ENCODE measurements at regions not wholly inside any gene's neighbourhood (a gene's known extent, or its start where the extent isn't known, plus 50 kb on each side); places are given as distances from the start of the nearest gene placed in this dataset.
"Not testable (repeated sequence)": the region's sequence is repeated elsewhere in the genome, so short reads cannot be mapped to it uniquely, and the experiment has no call there.

DNA sequence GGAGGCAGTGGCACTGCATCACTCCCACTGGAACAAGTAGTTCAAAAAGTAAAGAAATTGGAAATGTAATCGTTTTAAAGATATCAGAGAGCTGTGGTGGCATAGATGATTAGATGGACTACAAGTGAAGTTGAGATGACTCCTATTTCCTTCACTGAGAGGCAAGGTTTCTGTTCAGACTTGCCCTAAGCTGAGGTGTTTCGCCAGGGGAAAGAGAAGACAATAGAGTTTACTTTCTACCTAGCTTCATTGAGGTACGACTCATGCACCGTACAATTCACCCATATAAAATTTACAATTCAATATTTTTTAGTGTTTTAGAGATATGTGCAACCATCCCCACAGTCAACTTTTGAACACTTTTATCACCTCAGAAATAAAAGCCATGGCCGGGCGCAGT, 1487.2 kb downstream of the SPATA31A7 start:
- H3K9ac ChIP-seq (ENCODE audit: low read depth, low read length, poor library complexity); H3K36me3 ChIP-seq (replicated peaks in 1 of 2; ENCODE audit: control insufficient read depth in 2 of 2, insufficient read depth in 2 of 2, low read length in 2 of 2); H2BK15ac ChIP-seq (ENCODE audit: low read length); H3K4ac ChIP-seq (ENCODE audit: low read length); H2BK120ac ChIP-seq (ENCODE audit: low read depth, low read length); H3K23ac ChIP-seq (ENCODE audit: low read depth, low read length, poor library complexity); H3K4me1 ChIP-seq (ENCODE audit: control insufficient read depth in 2 of 2, insufficient read depth in 1 of 2, low read depth in 1 of 2, low read length in 2 of 2); H2BK12ac ChIP-seq (ENCODE audit: low read length); H3K27ac ChIP-seq (replicated peaks; ENCODE audit: low read length); DNase-seq (ENCODE audit: low spot score); H2AK5ac ChIP-seq (ENCODE audit: low read depth, low read length); H3K18ac ChIP-seq (ENCODE audit: low read length); H3K14ac ChIP-seq (ENCODE audit: low read length); H3K27me3 ChIP-seq (ENCODE audit: control insufficient read depth in 3 of 3, insufficient read depth in 3 of 3, low read depth in 1 of 3, low read length in 3 of 3); H2AFZ ChIP-seq (ENCODE audit: low read length); H3K4me3 ChIP-seq (ENCODE audit: low read length in 2 of 2); H3K4me2 ChIP-seq (ENCODE audit: insufficient read depth, low read length, poor library complexity, severe bottlenecking); H4K8ac ChIP-seq (ENCODE audit: low read depth, low read length); H2BK5ac ChIP-seq (ENCODE audit: low read length); H4K91ac ChIP-seq (ENCODE audit: low read depth, low read length, poor library complexity); H3K79me1 ChIP-seq (ENCODE audit: low read depth, low read length); H3K9me3 ChIP-seq (replicated peaks in 1 of 2; ENCODE audit: control insufficient read depth in 2 of 2, insufficient read depth in 1 of 2, low read depth in 1 of 2, low read length in 2 of 2): not testable (repeated sequence)
- no CpG with 5 or more reads among the region's 6 CpGs for WGBS, 2 donors (ENCODE audit: extremely low coverage in 2 of 2, insufficient read length in 2 of 2, insufficient replicate concordance in 1 of 2)

DNA sequence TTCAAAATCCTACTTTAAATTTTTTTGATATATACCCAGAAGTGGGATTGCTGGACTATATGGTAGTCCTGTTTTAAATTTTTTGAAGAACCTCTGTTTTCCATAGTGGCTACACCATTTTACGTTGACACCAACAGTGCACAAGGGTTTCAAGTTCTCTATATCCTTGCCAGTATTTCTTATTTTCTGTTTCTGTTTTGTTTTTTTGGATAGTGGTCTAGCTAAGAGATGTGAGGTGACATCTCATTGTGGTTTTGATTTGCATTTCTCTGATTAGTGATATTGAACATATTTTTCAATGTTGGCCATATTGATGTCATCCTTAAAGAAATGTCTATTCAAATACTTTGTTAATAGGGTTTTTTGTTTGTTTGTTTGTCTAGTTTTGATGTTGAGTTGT, 1488.5 kb downstream of the SPATA31A7 start:
- not testable (repeated sequence) for H3K4me2 ChIP-seq (ENCODE audit: insufficient read depth, low read length, poor library complexity, severe bottlenecking)

DNA sequence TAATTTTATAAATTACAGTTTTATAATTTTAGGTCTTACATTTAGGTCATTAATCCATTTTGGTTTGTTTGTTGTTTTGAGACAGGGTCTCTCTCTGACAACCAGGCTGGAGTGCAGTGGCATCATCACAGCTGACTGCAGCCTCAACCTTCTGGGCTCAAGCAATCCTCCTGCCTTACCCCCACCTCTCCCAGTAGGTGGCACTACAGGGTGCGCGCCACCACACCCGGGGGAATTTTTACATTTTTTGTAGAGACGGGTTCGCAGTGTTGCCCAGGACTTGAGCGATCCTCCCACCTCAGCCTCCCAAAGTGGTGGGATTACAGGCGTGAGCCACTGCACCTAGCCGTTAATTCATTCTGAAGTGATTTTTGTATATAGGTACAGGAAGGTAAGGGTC, 1489.2 kb downstream of the SPATA31A7 start:
- not testable (repeated sequence) for H2BK5ac ChIP-seq (ENCODE audit: low read length); H4K8ac ChIP-seq (ENCODE audit: low read depth, low read length); H2AK5ac ChIP-seq (ENCODE audit: low read depth, low read length); H3K4ac ChIP-seq (ENCODE audit: low read length); H3K79me1 ChIP-seq (ENCODE audit: low read depth, low read length); H2AFZ ChIP-seq (ENCODE audit: low read length); H3K9ac ChIP-seq (ENCODE audit: low read depth, low read length, poor library complexity); H3K4me3 ChIP-seq (ENCODE audit: low read length in 2 of 2); H3K4me2 ChIP-seq (ENCODE audit: insufficient read depth, low read length, poor library complexity, severe bottlenecking); H3K27ac ChIP-seq (replicated peaks; ENCODE audit: low read length); H3K23ac ChIP-seq (ENCODE audit: low read depth, low read length, poor library complexity); H3K36me3 ChIP-seq (replicated peaks in 1 of 2; ENCODE audit: control insufficient read depth in 2 of 2, insufficient read depth in 2 of 2, low read length in 2 of 2); H2BK15ac ChIP-seq (ENCODE audit: low read length); H3K14ac ChIP-seq (ENCODE audit: low read length); H3K18ac ChIP-seq (ENCODE audit: low read length); H3K27me3 ChIP-seq (ENCODE audit: control insufficient read depth in 3 of 3, insufficient read depth in 3 of 3, low read depth in 1 of 3, low read length in 3 of 3); H3K4me1 ChIP-seq (ENCODE audit: control insufficient read depth in 2 of 2, insufficient read depth in 1 of 2, low read depth in 1 of 2, low read length in 2 of 2); H3K9me3 ChIP-seq (replicated peaks in 1 of 2; ENCODE audit: control insufficient read depth in 2 of 2, insufficient read depth in 1 of 2, low read depth in 1 of 2, low read length in 2 of 2); H4K91ac ChIP-seq (ENCODE audit: low read depth, low read length, poor library complexity); H2BK12ac ChIP-seq (ENCODE audit: low read length); H2BK120ac ChIP-seq (ENCODE audit: low read depth, low read length); DNase-seq (ENCODE audit: low spot score)
- WGBS, 2 donors (ENCODE audit: extremely low coverage in 2 of 2, insufficient read length in 2 of 2, insufficient replicate concordance in 1 of 2), result no CpG with 5 or more reads among the region's 8 CpGs

More for the DNA sequence above, 1488.5 kb downstream of the SPATA31A7 start:
- H4K91ac ChIP-seq (ENCODE audit: low read depth, low read length, poor library complexity); H2BK12ac ChIP-seq (ENCODE audit: low read length); H3K4ac ChIP-seq (ENCODE audit: low read length); H3K4me3 ChIP-seq (ENCODE audit: low read length in 2 of 2); H3K27ac ChIP-seq (replicated peaks; ENCODE audit: low read length); H2BK15ac ChIP-seq (ENCODE audit: low read length); DNase-seq (ENCODE audit: low spot score); H2BK5ac ChIP-seq (ENCODE audit: low read length); H3K14ac ChIP-seq (ENCODE audit: low read length); H3K9me3 ChIP-seq (replicated peaks in 1 of 2; ENCODE audit: control insufficient read depth in 2 of 2, insufficient read depth in 1 of 2, low read depth in 1 of 2, low read length in 2 of 2); H2BK120ac ChIP-seq (ENCODE audit: low read depth, low read length); H3K4me1 ChIP-seq (ENCODE audit: control insufficient read depth in 2 of 2, insufficient read depth in 1 of 2, low read depth in 1 of 2, low read length in 2 of 2); H3K9ac ChIP-seq (ENCODE audit: low read depth, low read length, poor library complexity); H4K8ac ChIP-seq (ENCODE audit: low read depth, low read length); H3K23ac ChIP-seq (ENCODE audit: low read depth, low read length, poor library complexity); H3K27me3 ChIP-seq (ENCODE audit: control insufficient read depth in 3 of 3, insufficient read depth in 3 of 3, low read depth in 1 of 3, low read length in 3 of 3); H3K36me3 ChIP-seq (replicated peaks in 1 of 2; ENCODE audit: control insufficient read depth in 2 of 2, insufficient read depth in 2 of 2, low read length in 2 of 2); H2AK5ac ChIP-seq (ENCODE audit: low read depth, low read length); H3K79me1 ChIP-seq (ENCODE audit: low read depth, low read length); H3K18ac ChIP-seq (ENCODE audit: low read length); H2AFZ ChIP-seq (ENCODE audit: low read length): not testable (repeated sequence)
- no CpG with 5 or more reads among the region's 1 CpG for WGBS, 2 donors (ENCODE audit: extremely low coverage in 2 of 2, insufficient read length in 2 of 2, insufficient replicate concordance in 1 of 2)

DNA sequence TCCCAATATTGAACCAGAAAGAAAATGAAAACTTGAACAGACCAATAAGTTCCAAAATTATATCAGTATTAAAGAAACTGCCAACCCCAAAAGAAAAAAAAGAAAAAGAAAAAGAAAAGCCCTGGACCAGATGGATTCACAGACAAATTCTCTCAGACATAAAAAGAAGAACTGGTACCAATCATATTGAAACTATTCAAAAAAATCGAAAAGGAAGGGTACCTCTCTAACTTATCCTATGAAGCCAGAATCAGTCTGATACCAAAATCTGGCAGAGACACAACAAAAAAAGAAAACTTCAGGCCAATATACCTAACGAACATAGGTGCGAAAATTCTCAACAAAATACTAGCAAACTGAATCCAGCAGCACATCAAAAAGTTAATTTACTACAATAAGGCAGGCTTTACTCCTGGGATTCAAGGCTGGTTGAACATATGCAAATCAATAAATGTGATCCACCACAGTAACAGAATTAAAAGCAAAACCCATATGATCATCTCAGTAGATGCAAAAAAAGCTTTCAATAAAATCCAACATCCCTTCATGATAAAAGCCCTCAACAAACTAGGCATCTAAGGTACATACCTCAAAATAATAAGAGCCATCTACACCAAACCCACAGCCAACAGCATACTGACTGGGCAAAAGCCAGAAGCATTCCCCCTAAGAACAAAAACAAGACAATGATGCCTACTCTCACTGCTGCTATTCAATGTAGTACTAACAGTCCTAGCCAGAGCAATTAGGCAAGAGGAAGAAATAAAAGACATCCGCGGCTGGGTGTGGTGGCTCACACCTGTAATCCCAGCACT, 1495.2 kb downstream of the SPATA31A7 start:
- not testable (repeated sequence) for H4K91ac ChIP-seq (ENCODE audit: low read depth, low read length, poor library complexity); H3K27me3 ChIP-seq (ENCODE audit: control insufficient read depth in 3 of 3, insufficient read depth in 3 of 3, low read depth in 1 of 3, low read length in 3 of 3); H3K79me1 ChIP-seq (ENCODE audit: low read depth, low read length); H3K4me2 ChIP-seq (ENCODE audit: insufficient read depth, low read length, poor library complexity, severe bottlenecking); H3K14ac ChIP-seq (ENCODE audit: low read length); H2BK120ac ChIP-seq (ENCODE audit: low read depth, low read length); H2BK5ac ChIP-seq (ENCODE audit: low read length); H3K9ac ChIP-seq (ENCODE audit: low read depth, low read length, poor library complexity); H2BK12ac ChIP-seq (ENCODE audit: low read length); H4K8ac ChIP-seq (ENCODE audit: low read depth, low read length); H3K9me3 ChIP-seq (replicated peaks in 1 of 2; ENCODE audit: control insufficient read depth in 2 of 2, insufficient read depth in 1 of 2, low read depth in 1 of 2, low read length in 2 of 2); H3K4me3 ChIP-seq (ENCODE audit: low read length in 2 of 2); H3K4ac ChIP-seq (ENCODE audit: low read length); H3K18ac ChIP-seq (ENCODE audit: low read length); H2AFZ ChIP-seq (ENCODE audit: low read length); H3K27ac ChIP-seq (replicated peaks; ENCODE audit: low read length); DNase-seq (ENCODE audit: low spot score); H3K36me3 ChIP-seq (replicated peaks in 1 of 2; ENCODE audit: control insufficient read depth in 2 of 2, insufficient read depth in 2 of 2, low read length in 2 of 2); H2AK5ac ChIP-seq (ENCODE audit: low read depth, low read length); H3K4me1 ChIP-seq (ENCODE audit: control insufficient read depth in 2 of 2, insufficient read depth in 1 of 2, low read depth in 1 of 2, low read length in 2 of 2); H3K23ac ChIP-seq (ENCODE audit: low read depth, low read length, poor library complexity); H2BK15ac ChIP-seq (ENCODE audit: low read length)
- no CpG with 5 or more reads among the region's 5 CpGs for WGBS, 2 donors (ENCODE audit: extremely low coverage in 2 of 2, insufficient read length in 2 of 2, insufficient replicate concordance in 1 of 2)
